ENCODE measurements at regions not wholly inside any gene's neighbourhood (a gene's known extent, or its start where the extent isn't known, plus 50 kb on each side); places are given as distances from the start of the nearest gene placed in this dataset.

GRCh38 chr14:96938946-96939345, 141.8 kb downstream of the VRK1 start:
- TF ChIP-seq CTCF (IDR thresholded peaks at IDR 0.05; ENCODE audit: low read depth, low read length) (no peak), POLR2A (IDR thresholded peaks at IDR 0.05; ENCODE audit: extremely low read depth, insufficient read length) (no peak), MYC (IDR thresholded peaks at IDR 0.05; ENCODE audit: low read depth, low read length) (no peak)
- TF ChIP-seq, protein P1, sequence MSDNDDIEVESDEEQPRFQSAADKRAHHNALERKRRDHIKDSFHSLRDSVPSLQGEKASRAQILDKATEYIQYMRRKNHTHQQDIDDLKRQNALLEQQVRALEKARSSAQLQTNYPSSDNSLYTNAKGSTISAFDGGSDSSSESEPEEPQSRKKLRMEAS (IDR thresholded peaks at IDR 0.05; ENCODE audit: low read depth, low read length): no peak

All from NB4 (cell line).